Renal pelvis (tissue), 1 donor: ENCODE measurements at regions not wholly inside any gene's neighbourhood (a gene's known extent, or its start where the extent isn't known, plus 50 kb on each side); places are given as distances from the start of the nearest gene placed in this dataset.

Source experiments
- DNase-seq: peaks from one replicate; pipeline ENCODE4 v3.0.0-alpha.2; 2013

DNA sequence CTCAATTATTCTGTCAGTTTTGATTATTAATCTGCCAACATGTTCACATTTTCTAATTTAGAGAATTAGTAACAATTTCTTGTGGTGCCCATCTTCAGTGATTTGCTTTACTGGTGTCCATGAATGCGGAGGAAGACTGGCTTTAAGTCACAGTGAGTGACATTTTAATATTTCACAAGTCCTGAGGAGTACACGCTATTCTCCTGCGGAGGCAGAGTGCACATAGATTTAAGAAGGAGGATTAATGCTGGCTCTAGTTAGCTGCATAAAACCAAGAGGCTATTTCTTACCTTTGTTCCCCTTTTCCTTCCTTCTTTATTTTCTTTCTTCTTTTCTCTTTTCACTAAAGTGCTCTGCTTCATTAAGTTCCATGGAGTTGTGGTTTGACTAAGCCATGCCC is 495.2 kb upstream of the IGFBP7 start:
- peak; percentile 19 for DNase-seq

DNA sequence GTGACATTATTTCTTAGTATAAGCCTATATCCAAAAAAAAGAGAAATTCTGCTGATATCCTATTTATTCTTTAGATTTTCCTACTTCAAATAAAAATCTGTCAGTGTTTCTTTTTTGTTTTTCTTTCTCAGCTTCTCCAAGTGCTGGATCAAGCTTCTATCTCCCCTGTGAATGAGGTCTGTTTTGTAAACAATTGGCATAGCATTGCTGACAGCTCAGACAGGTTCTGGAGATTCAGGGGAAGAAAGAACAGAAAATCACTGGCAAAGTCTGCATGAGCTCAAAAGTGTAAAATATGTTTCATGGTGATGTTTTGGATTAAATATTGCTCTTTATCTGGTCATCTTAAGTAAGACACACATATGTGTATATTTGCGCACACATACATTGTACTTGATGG is 492.0 kb upstream of the IGFBP7 start:
- DNase-seq = no peak

- DNase-seq = no peak
Measured at GRCh38 chr4:57591073-57591472, 480.9 kb upstream of the IGFBP7 start.

DNA sequence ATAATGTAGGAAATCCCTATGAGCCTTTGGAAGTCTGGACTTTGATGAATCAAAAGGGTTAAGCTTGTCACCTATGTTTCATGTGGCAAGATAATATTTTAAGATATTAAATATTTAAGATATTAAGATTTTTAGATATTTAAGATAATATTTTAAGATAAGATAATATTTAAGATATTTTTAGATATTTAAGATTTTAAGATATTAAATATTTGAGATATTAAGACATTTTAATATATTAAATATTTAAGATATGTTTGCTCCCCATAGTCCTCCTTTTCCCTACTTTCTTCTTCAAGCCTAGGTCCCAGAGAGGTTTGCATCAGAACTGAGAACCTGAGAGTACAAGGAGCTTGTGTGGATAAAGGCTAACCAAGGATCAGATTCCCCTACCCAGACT is 478.4 kb upstream of the IGFBP7 start:
- DNase-seq = no peak

- DNase-seq = no peak
Measured at GRCh38 chr4:57580710-57581599, 470.8 kb upstream of the IGFBP7 start.

GRCh38 chr4:57575426-57575825 is 465.2 kb upstream of the IGFBP7 start:
- DNase-seq = no peak

DNA sequence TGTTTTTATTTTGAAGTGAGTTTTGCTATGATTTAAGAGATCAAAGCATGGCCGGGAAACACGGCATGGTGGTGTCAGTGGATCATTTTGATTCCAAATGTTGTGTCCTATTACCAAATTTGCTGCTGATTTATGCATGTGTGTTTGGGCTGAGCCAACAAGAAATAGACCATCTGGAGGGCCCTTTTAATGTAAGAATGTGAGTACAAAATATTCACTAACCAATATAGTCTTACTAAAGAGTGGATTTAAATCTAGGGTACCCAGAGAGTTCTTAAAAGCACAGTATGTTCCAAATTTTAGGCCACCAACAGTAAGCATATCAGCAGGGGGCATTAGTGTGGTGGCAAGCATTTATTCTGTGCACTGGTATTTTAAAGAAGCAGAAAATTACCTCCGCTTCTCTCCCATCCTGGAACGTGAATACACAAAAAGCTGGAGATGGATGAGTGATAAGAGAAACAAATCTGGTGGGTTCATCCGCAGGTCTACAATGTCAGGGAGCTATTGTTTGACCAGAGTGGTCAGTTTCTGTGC is 444.4 kb upstream of the IGFBP7 start:
- DNase-seq = no peak

- DNase-seq = peak; percentile 27
Measured at GRCh38 chr4:57553728-57554127, 443.5 kb upstream of the IGFBP7 start.

DNA sequence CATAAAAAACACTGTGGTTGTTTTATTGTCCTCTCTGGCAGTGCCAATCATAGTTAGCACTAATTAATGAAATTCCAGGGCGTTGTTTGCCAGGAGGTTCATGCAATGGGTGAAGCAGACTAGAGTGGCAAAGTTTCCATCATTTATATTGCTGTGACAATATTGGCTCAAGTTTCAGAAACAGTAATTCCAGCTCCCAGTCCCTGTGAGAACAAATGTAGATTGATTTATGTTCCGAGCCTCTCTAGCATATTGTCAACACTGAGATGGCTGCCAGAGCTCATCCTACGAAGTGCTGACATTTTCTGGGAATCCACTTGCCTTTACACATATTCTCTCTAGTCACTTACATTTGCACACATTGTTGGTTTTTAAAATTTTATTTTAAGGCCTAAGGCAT is 440.0 kb upstream of the IGFBP7 start:
- peak; percentile 73 for DNase-seq

DNA sequence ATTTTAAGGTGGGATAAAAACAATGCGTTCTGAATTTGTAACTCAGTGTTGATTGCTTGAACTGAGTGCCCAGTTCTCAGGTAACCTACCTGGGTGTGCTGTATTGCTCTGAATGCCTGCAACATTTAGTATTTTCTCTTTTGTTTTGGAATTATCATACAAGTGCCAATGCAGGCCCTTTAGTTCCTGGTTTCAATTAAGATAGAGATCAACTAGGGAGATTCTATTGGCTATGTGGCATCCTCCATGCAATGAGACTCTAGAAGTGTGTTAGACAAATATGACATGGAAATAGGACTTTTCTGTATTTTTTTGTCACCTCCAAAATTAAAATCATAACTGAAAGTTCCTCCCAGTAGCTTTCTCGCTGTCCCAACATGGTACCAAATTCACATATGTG is 438.7 kb upstream of the IGFBP7 start:
- no peak for DNase-seq

DNA sequence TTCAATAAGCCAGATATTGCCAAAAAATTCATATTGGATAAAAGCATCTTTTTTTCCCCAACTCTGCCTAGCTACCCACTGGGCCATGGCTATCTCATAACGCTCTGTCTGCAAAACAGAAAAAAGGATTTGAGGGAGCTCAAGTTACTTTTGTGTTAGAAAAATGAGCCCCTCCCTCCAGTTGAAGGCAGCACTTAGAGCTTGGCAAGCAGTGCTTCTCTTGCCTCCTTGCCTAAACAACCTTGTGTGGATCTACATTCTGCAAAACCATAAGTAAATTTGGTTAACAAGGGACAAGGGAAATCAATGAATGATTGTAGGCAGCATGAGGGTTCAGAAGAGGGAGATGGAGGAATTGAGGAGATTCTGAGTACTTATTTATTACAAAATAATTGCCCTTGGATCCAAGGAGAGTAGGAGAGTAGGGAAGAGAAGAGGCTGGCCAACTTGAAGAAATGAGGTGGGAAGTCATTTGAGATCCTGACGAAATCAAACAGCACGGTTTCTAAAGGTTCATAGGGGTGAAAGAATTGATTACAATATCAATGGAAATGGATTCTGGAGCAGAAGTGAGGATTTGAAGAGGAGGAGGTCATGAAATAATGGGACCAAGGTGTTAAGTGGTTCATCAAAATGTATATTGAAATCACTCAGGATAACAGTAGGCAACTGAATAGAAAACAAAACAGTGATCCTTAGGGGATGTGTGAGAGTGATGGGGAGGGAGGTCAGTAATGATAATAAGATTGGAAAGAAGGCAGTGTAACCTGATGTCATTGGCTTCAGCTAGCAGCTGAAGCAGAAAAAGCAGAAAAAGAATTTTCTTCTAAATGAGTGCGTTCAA is 434.8 kb upstream of the IGFBP7 start:
- DNase-seq = no peak

DNA sequence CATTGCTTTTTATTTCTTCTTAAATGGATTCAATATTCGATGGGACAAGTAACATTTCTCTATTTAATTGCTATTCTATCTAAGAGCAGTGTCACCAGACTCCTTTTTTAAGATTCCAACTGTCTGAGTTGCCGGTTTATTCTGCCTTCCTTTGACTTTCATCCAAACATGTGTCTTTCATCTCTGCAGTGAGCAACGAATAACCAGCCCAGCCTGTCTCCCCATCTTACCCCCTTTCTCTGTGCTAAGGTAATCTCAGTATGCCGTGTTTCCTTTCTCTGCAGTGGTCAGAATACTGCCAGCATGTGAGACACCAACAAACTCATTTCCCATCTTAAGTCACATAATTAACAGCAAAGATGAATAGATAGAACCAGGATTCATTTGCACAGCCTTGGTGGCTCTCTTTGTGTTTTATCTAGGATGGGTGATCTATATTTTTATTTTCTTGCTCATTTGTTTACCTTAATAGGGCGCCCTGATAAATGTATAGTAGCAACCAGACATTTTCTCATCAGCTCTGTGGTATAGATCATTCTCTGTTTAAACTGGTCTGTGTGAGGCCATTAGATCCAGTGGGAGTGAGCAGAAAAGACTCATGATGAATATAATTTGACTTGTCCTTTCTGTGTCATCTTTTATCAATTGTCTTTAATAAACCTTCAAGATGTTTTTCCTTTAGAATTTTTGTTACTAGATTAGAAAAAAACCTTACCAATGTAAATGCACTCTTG is 394.8 kb upstream of the IGFBP7 start:
- DNase-seq = no peak

DNA sequence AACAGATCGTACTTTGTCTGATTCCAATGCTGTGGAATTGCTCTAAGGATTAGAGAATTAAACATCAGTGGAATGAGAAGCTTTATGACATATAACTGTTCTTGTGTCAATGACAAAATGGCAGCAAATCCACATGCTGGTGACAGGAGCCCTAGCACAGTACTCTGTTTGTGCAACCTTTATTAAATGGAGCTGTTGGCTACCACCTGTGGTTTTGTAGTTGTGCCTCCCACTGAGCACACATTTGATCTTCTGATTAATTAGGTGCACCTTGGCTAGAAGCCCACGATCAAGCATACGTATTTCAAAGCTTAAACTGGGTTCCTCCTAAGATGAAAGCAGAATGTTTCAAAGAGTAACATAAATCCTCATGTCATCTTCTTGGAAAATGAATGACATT is 394.0 kb upstream of the IGFBP7 start:
- no peak for DNase-seq

- DNase-seq = no peak
Measured at GRCh38 chr4:57501720-57502119, 391.5 kb upstream of the IGFBP7 start.

GRCh38 chr4:57499786-57500185 is 389.6 kb upstream of the IGFBP7 start:
- DNase-seq = no peak

- no peak for DNase-seq
Measured at GRCh38 chr4:57498251-57498650, 388.1 kb upstream of the IGFBP7 start.

DNA sequence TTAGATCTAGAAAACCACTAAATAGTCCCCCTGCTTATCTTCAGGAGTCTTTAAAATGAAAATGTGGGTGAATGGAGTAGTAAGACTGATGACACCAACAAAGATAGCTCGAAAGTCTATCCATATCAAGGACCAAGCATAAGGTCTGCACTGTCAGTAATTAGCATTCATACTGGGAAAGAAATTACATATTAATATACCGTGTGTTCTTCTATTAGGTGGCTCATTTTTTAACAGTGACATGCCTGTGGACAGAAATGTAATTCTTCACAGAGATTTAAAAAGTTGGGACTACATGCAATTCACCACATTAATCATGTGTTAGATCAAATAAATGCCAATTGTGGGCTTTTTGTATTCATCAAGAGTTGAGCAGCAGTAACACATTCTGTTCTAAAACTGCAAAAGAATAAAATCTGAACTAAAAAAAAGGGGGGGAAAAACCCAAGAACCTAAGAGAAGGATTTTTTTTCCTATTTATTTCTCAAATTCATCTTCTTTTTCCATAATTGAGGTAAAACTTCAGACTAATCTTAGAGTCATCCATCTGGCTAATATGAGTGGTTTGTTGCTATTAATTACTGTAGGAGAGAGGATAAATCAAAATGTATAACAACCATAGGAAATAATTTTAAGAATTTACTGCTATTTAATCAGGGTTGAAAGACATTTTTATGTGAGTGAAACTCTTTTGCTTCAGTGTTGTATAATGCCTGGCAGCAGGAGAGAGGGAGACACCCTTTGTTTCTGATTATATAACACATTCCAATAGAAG is 386.7 kb upstream of the IGFBP7 start:
- DNase-seq = no peak

- no peak for DNase-seq
Measured at GRCh38 chr4:57494821-57495220, 384.6 kb upstream of the IGFBP7 start.

GRCh38 chr4:57492251-57492878 is 382.2 kb upstream of the IGFBP7 start:
- no peak for DNase-seq

GRCh38 chr4:57491388-57491787 is 381.2 kb upstream of the IGFBP7 start:
- DNase-seq = no peak
